T-helper 1 cell treated with Interleukin-12 subunit alpha and Interleukin-12 subunit beta and Interleukin-4 antibody, amounts not matched to agents 30 ng/mL and 1 ng/mL, for 36 hours (primary cell): ENCODE measurements at regions not wholly inside any gene's neighbourhood (a gene's known extent, or its start where the extent isn't known, plus 50 kb on each side); places are given as distances from the start of the nearest gene placed in this dataset.
"Not testable (repeated sequence)": the region's sequence is repeated elsewhere in the genome, so short reads cannot be mapped to it uniquely, and the experiment has no call there.

Source experiments
- intact Hi-C: fragments of 100-400 bp; cut with micrococcal nuclease; formaldehyde crosslinking; loops from one replicate; pipeline ENCODE4 v1.15.1; 2024

GRCh38 chr12:9543341-9543740 lies 64.4 kb downstream of the KLRB1 start:
- intact Hi-C loops, result not testable (repeated sequence)

- intact Hi-C loops, result not testable (repeated sequence)
Measured at GRCh38 chr12:9542827-9543226, 64.9 kb downstream of the KLRB1 start.

- intact Hi-C loops, result not testable (repeated sequence)
Measured at GRCh38 chr12:9515925-9516324, 91.8 kb downstream of the KLRB1 start.

DNA sequence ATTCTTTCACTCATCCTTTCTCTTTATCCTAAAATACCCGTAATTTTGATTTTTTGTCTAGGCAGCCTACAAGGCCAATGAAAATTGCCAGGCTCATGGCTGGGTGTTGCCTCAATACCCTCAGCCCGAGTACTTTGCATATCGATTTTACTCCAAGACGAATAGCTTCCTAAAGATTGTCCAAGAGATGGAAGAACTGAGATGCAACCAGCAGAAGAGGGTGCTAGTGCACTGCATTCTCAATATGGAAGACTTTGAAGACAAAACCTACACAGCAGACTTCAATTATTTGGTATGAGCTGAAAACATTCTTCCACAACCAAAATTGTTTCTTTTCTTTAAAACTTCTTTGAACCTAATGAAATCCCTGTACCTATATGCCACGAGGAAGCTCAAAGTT lies 95.0 kb downstream of the KLRB1 start:
- intact Hi-C loops, result loop anchor here (5.0 kb wide), 1 partner anchor 230 kb away; no protein-coding TSS in a partner anchor

DNA sequence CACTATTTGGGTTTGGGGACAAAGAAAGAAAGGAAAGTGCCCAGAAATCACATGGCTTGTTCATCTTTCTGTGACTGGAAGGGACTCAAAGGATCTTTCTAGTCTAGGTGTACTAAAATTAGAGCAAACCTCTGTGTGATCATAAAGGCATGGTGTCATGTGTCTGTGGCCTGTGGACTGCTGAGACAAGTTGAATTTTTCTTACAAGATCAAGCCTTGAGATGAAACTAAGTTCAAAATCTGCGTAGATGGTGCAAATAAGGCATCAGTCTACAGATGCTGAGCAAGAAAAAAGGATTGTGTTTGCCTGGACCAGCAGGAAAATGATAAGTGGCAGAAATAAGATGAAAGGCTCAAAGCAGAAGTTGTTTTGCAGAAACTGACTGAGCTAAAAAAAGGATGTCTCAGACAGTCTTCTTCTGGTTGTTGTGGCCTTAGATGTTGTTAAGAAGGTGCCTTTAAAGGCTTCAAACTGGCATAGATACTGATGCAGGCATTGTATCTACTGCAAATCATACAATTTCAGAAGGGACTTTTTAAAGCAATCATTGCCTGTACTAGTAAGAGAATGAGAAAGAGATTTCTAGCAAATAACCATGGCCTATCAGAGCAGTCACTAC lies 97.2 kb downstream of the KLRB1 start:
- intact Hi-C loops, result loop anchor here (5.0 kb wide), 1 partner anchor 232 kb away; no protein-coding TSS in a partner anchor

DNA sequence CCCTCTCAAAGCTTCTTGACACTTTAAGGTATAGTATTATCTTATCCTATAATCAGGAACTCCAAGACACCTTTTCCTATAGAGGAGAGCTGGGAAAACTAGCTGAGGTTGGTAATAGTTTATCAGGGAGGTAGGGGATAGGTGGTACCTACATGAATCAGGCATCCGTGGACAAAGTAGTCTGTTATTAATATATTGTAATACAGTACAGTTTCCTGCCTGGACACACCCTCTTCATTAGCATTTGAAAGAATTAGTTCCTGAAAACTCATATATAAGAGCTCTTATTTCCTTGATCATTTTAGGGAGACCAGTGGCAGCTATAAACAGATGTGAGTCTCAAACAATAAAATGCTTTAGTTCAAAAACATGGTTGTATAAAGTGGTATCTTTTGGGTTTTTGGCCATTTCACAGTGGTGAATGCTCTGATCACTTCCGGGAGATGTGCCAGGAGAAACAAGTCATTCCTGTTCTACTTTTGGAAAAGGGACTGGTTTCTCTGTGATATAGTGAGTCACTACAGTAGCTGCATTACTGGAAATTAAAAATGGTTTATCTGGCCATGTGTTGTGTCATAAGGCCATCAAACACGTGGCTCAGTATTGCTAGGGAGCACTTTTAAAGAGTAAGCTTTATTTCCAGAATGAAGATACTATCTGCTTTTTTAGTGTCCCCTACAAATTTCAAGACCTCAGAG lies 98.1 kb downstream of the KLRB1 start:
- intact Hi-C loops, result loop anchor here (5.0 kb wide), 1 partner anchor 233 kb away; no protein-coding TSS in a partner anchor

DNA sequence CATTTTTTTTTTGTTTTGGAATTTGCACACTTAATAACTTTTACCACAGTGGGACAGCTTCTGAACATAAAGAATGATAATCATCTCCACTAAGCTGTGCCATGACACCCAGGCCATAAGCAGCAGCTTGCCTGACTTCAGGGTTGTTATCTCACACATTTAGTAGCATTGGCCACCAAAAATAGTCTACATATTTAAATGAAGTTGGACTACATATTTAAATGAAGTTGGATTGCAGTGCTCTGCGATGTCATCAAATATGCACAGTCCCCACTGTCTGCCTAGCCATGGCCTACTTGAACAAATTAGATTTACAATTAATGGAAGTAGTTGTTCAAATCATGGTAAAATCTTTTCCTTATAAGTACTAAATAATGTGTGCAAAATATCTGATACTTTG lies 101.0 kb downstream of the KLRB1 start:
- intact Hi-C loops, result loop anchor here (2.0 kb wide), 1 partner anchor 202 kb away; no protein-coding TSS in a partner anchor

DNA sequence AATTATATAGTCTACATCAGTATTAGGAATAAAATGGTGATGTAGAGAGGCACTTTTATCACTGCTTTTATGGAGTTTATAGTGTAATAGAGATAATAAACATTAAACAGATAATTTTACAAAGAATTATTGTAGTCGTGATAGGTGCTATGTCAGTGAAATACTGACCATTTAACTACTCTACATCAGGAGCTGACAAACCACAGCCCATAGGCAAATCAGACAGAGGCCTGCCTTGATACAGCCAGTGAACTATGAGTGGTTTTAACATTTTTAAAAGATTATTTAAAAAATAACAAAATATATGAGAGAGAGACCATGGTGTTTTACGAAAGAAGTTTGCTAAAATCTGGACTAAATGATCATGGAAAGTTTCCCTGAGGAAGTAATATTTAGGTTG lies 104.3 kb downstream of the KLRB1 start:
- intact Hi-C loops, result not testable (repeated sequence)

DNA sequence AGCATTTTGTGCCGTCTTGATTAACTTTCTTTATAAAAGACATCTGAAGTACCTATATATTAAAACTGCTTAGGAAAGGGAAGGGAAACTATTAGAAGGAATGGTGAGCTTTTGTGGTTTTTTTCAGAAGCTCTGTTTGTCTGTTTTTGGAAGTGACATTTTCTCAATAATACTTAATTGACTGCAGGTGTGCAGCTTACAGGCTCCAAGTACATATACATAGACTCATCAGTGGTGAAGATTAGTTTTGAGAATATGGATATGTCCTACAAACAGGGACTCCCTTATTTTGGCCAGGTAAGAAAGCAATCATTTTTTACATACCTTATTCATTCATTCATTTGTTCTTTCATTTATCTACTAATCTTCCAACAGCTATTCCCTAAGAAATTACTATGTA lies 104.9 kb downstream of the KLRB1 start:
- intact Hi-C loops, result not testable (repeated sequence)

- intact Hi-C loops, result not testable (repeated sequence)
Measured at GRCh38 chr12:9493325-9493724, 114.4 kb downstream of the KLRB1 start.

GRCh38 chr12:9481289-9481688 lies 126.4 kb downstream of the KLRB1 start:
- intact Hi-C loops, result not testable (repeated sequence)

DNA sequence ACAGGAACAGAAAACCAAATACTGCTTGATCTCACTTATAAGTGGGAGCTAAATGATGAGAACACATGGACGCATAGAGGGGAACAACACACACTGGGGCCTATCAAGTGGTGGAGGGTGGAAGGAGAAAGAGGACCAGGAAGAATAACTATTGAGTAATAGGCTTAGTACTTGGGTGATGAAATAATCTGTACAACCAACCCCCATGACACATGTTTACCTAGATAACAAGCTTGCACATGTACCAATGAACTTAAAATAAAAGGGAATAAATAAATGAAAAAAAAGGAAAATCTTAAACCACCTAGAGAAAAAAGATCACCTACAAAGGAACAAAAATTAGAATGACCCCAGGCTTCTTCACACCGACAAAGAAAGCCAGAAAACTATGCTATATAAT lies 133.5 kb downstream of the KLRB1 start:
- intact Hi-C loops, result not testable (repeated sequence)

GRCh38 chr12:9473638-9474037 lies 134.1 kb downstream of the KLRB1 start:
- intact Hi-C loops, result not testable (repeated sequence)

- intact Hi-C loops, result not testable (repeated sequence)
Measured at GRCh38 chr12:9471501-9471900, 136.2 kb downstream of the KLRB1 start.

DNA sequence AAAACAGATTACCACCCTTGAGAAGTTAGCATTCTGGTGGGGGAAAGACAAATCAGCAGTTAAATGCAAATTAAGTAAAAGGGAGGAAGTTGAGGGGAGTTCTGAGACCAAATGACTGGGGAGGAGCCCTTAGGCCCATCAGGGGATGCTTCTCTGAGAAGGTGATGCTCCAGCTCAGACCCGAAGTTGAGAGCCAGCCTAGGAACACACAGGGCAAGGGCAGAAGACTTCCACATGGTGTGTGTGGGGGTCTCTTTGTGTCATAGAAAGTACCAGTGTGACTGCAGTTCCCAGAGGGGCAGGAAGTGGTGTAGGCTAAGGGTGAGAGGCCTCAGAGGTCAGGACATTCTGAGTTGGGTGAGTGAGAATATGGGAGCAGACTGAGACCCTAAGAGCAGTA lies 137.3 kb downstream of the KLRB1 start:
- intact Hi-C loops, result not testable (repeated sequence)

DNA sequence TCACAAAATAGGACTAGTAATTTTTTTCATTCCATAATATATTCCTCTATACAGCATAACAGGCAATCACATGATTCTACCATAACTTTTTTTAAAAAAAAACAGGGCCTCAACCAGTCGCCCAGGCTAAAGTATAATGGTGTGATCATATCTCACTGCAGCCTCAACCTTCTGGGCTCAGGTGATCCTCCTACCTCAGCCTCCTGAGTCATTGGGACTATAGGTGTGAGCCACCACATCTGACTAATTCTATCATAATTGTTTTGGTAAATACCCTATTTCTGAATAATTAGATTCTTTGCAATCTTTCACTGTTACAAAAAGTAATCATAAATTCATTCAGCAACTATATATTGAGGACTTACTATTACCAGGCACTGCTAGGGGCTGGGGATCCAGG lies 137.8 kb downstream of the KLRB1 start:
- intact Hi-C loops, result loop anchor here (1.0 kb wide), 1 partner anchor 139 kb away; no protein-coding TSS in a partner anchor

- intact Hi-C loops, result loop anchor here (1.0 kb wide), 1 partner anchor 138 kb away; no protein-coding TSS in a partner anchor
Measured at GRCh38 chr12:9469463-9469862, 138.3 kb downstream of the KLRB1 start.

DNA sequence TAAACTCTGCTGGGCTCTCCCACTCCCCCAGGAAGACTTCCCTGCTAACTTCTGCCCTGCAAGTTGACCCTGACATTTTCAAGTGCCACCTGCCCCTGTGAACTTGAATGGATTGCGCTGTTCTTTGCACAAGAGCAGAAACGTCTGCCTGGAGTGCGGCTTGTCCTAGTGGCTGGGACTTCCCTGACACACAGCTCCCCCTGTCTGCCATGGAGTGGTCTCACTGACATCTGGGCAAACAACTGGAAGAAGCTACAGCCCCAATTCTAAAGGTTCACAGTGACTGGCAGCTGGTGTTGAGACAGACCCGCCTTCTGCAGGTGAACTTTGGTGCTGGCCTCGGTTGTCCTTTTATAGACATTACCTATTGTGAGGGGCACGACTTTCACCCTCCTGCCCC lies 138.7 kb downstream of the KLRB1 start:
- intact Hi-C loops, result loop anchor here (1.0 kb wide), 1 partner anchor 138 kb away; no protein-coding TSS in a partner anchor

DNA sequence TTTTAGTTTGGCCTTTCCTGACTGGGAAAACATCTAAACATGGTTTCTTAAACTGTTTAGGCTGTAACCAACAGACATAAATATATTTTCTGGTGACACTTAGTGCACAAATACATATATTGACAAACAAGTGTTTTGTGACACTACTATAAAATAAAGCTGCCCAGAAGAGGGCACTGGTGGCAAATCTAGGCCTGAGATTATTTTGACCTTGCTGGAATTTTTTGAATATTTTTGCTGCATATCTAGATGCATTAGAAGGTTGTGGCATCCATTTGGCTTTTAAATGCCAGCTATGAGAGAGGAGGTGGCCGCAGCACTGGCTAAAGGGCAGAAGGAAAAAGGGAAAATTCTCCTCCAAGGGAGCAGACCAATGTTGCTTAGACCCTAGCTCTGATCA lies 139.6 kb downstream of the KLRB1 start:
- intact Hi-C loops, result not testable (repeated sequence)

- intact Hi-C loops, result no loop called here
Measured at GRCh38 chr12:9464408-9464807, 143.3 kb downstream of the KLRB1 start.

- intact Hi-C loops, result not testable (repeated sequence)
Measured at GRCh38 chr12:9455516-9455915, 152.2 kb downstream of the KLRB1 start.

DNA sequence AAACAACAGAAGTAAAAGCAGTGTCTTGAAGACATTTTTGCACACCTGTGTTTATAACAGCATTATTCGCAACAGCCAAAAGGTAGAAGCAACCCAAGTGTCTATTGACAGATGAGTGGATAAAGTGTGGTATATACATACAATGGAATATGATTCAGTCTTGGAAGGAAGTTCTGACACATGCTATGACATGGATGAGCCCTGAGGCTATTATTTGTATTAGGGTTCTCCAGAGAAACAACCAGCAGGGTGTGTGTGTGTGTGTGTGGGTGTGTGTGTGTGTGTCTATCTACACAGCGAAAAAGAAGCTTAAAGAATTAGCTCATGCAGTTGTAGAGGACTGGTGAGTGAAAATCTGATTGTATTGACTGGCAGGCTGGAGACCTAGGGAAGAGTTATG lies 153.7 kb downstream of the KLRB1 start:
- intact Hi-C loops, result not testable (repeated sequence)

- intact Hi-C loops, result not testable (repeated sequence)
Measured at GRCh38 chr12:9450127-9450567, 157.6 kb downstream of the KLRB1 start.
